Activated CD8-positive, alpha-beta memory T cell treated with anti-CD3 and anti-CD28 coated beads, Interleukin-2, amount 50 U/mL, for 48 hours (primary cell): ENCODE measurements at regions not wholly inside any gene's neighbourhood (a gene's known extent, or its start where the extent isn't known, plus 50 kb on each side); places are given as distances from the start of the nearest gene placed in this dataset.
"Not testable (repeated sequence)": the region's sequence is repeated elsewhere in the genome, so short reads cannot be mapped to it uniquely, and the experiment has no call there.

Source experiments
- DNase-seq: peaks from one replicate; pipeline ENCODE4 v3.0.0-alpha.2; 2020

GRCh38 chr4:13678186-13678924 is 50.8 kb upstream of the BOD1L1 start:
- DNase-seq, result no peak

DNA sequence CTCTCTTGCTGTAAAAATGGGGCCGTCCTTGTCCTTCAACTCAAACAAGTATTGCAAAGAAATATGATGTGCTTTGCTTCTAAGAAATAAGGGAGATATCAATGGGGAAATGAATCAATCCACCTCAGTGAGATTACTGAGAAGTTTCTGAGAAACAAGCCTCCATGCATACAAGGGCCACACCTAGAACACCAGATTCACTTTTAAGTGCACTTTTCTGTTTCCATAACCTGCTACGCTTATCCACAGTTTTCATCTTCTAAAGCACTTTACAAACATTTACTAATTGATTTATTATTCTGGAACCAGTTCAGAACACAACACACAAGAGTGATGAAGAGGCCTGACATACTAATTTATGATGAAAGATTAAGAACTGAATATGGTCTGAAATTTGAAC is 54.0 kb upstream of the BOD1L1 start:
- no peak for DNase-seq

DNA sequence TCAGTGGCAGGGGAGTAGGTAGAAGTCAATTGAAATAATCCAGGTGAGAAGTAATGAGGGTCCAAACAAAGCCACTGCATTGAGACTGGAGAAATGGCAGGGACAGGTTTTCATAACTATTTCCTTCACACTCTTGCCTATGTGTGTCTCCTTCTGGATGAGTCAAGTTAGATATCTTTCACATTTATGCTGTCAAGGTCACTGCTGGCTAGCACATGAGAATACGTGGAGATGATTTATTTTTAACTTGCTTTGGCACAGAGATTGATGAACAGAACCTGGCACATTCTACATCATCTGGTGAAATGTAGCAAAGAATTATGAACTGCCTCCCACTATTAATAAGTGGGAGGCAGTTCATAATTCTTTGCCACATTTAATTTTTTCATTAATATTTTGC is 66.7 kb upstream of the BOD1L1 start:
- DNase-seq, result no peak

- no peak for DNase-seq
Observed at GRCh38 chr4:13698296-13698695, 70.8 kb upstream of the BOD1L1 start.

DNA sequence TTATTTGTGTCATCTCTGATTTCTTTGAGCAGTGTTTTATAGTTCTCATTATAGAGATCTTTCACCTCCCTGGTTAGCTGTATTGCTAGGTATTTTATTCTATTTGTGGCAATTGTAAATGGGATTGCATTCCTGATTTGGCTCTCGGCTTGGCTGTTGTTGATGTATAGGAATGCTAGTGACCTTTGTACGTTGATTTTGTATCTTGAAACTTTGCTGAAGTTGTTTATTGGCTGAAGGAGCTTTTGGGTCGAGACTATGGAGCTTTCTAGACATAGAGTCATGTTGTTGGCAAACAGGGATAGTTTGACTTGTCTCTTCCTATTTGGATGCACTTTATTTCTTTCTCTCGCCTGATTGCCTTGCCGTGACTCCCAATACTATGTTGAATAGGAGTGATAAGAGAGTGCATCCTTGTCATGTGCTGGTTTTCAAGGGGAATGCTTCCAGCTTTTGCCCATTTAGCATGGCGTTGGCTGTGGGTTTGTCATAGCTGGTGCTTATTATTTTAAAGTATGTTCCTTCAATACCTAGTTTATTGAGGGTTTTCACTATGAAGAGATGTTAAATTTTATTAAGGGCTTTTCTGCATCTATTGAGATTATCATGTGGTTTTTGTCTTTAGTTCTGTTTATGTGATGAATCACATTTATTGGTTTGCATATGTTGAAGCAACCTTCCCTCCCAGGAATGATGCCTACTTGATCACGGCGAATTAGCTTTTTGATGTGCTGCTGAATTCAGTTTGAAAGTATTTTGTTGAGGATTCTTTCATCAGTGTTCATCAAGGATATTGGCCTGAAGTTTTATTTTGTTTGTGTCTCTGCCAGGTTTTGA is 72.7 kb upstream of the BOD1L1 start:
- DNase-seq, result no peak

DNA sequence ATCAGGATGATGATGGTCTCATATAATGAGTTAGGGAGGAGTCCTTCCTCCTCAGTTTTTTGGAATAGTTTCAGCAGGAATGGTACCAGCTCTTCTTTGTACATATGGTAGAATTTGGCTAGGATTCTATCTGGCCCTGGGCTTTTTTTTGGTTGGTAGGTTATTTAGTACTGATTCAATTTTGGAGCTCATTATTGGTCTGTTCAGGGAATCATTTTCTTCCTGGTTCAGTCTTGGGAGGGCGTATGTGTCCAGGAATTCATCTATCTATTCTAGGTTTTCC is 73.3 kb upstream of the BOD1L1 start:
- DNase-seq, result not testable (repeated sequence)

DNA sequence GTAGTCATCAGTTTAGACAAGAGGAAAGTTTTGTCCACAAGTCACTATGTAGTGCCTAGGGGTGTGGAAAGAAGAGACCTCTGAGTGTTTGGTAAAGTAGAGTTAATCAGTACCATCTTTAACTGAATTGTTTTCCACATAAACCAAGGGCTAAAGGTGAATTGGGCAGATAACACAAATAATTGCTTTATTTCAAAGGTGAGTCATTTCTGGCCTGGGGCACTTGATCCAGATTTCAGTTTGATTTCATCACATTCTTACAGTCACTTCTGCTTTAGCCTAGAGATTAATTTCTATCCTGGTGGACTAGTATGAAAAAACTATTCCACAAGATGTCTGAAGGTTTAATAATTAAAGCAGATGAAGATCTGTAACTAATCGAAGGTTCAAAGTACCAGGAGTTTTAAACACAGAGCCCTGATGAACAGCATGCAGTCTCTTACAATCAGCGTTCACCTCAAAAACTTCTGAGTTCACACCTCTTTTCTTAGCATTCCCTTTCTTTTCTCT is 74.5 kb upstream of the BOD1L1 start:
- DNase-seq, result no peak

- no peak for DNase-seq
Observed at GRCh38 chr4:13703096-13703495, 75.6 kb upstream of the BOD1L1 start.

DNA sequence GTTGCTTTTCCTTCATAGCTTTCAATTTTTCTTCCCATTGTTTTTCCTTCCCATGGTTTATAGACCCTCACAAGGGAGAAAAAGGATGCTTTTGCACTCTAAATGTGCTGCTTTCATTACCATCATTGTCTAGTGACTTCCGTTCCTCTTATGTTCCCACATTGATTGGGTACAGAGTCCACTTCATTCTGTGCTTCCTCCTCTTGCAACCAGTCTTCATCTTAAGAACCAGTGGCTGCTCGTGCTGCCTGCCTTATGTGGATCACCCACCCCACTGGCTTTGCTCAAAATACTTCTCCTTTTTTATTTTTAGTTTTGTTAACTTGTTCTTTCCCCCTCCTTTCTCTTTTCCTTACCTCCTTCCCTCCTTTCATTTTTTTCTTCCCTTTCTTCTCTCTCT is 76.5 kb upstream of the BOD1L1 start:
- DNase-seq, result no peak

DNA sequence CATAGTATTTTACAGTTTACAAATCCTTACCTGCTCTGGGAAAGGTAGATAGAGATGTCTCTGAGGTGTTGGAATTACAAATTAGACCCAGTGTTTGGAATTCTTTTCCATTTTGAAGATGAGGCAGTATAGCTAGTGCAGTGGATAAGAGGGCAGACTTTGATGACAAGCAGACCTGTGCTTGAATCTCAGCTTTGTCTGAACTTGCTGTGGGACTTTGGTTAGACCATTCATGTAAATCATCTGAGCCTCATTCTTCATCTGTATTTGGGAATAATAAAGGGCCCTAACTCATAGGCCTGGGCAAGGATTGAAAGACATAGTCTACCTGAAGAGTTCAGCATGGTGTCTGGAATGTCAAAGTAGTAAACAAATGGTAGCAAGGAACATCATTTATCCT is 77.2 kb upstream of the BOD1L1 start:
- no peak for DNase-seq

- DNase-seq, result no peak
Observed at GRCh38 chr4:13705521-13706041, 78.1 kb upstream of the BOD1L1 start.

GRCh38 chr4:13706120-13706519 is 78.6 kb upstream of the BOD1L1 start:
- no peak for DNase-seq

GRCh38 chr4:13706716-13707115 is 79.2 kb upstream of the BOD1L1 start:
- no peak for DNase-seq

GRCh38 chr4:13710246-13710885 is 82.8 kb upstream of the BOD1L1 start:
- DNase-seq, result no peak

- DNase-seq, result no peak
Observed at GRCh38 chr4:13711233-13711785, 83.8 kb upstream of the BOD1L1 start.

DNA sequence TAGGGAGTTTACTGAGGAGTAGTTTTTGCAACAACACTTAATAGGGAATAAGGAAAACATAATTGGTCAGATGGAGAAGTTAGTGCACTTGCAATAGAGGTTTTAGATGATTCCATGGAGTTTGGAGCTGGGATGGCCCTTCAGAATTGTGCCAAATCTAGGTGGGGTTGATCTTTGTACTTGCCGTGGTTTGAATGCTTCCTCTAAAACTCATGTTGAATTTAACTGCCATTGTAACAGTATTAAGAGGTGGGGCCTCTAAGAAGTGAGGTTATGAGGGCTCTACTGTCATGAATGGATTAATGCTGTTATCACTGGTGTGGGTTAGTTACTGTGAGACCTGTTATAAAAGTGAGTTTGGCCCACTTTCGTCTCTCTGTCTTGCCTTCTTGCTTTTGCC is 94.4 kb upstream of the BOD1L1 start:
- no peak for DNase-seq

DNA sequence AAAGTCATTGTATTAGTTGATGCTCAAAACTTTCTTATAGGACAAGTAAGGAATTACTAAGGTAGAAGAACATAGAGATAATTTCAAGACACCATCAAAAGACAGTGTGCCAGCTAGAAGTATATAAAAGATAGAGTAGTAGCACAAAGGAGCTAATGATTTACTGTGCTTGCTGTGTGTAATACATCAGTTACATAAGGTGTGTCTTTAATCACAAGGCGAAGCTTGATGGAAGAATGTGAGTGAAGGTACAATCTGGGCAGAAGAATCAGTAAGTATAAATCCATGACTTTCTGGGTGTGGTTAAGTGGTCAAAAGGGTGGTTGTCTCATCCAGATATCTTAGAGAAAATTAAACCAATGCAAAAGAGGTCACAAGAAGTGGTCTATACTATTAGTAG is 95.1 kb upstream of the BOD1L1 start:
- DNase-seq, result no peak

- DNase-seq, result no peak
Observed at GRCh38 chr4:13728761-13729160, 101.2 kb upstream of the BOD1L1 start.

DNA sequence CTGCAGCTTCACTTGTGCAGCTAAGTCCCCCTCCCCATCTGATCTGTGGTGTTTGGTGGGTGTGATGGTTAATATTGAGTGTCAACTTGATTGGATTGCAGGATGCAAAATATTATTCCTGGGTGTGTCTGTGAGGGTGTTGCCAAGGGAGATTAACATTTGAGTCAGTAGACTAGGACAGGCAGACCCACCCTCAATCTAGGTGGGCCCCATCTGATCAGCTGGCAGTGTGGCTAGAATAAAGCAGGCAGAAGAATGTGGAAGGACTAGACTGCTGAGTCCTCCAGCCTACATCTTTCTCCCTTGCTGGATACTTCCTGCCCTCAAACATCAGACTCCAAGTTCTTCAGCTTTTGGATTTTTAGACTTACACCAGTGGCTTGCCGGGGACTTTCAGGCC is 103.5 kb upstream of the BOD1L1 start:
- no peak for DNase-seq

GRCh38 chr4:13733817-13734216 is 106.3 kb upstream of the BOD1L1 start:
- no peak for DNase-seq

GRCh38 chr4:13750594-13750993 is 123.1 kb upstream of the BOD1L1 start:
- no peak for DNase-seq

GRCh38 chr4:13761581-13761980 is 134.1 kb upstream of the BOD1L1 start:
- DNase-seq, result not testable (repeated sequence)

DNA sequence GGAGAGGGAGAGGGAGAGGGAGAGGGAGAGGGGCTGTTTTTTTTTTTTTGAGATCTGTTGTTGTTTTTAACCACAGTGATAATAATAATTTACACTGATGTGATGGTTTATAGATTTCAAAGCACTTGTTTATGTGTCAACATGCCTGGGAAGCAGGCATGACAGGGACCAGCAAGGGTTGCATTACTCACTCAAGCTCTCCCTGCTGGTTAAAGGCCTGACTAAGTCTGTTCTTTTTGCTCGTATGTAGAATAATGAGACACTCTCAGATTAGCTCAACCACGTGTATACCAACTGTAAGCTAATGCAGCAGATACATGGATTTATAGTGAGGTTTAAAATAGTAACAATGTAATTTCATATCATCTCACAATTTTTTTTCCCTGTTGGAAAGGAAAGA is 134.6 kb upstream of the BOD1L1 start:
- no peak for DNase-seq
